PC-9 (cell line): ENCODE measurements at regions not wholly inside any gene's neighbourhood (a gene's known extent, or its start where the extent isn't known, plus 50 kb on each side); places are given as distances from the start of the nearest gene placed in this dataset.
A peak's percentile ranks its signal among the peaks of the same experiment; 100 is the strongest.

Source experiments
- BruUV-seq: library from RNA; stranded (reverse); fragments of 400-500 nt; replicated peaks from 2 replicates; lab custom pipeline; 2021; lab: Mats Ljungman, UMichigan
- CTCF ChIA-PET: fragments of 300-600 bp; sonication (Branson Sonifier 250); formaldehyde crosslinking; loops from one replicate; lab custom pipeline; 2022; ENCODE audit warnings: antibody characterized with exemption; lab: Charles Lee
- POLR2A ChIA-PET: fragments of 300-600 bp; sonication (Branson Sonifier 250); formaldehyde crosslinking; loops from one replicate; lab custom pipeline; 2022; ENCODE audit warnings: antibody characterized with exemption; ENCODE audit not compliant: unreplicated experiment; lab: Charles Lee
- DNase-seq, 2 experiments: peaks; one replicate each; pipeline versions ENCODE4 v3.0.0 to v3.0.0-alpha.2; 2015 to 2022; ENCODE audit warnings: mixed read lengths in 1 of 2
- H2AFZ ChIP-seq: fragments of 200-600 bp; sonication (generic); 2 replicates; pipeline ENCODE4 v1.8.1; 2017; ENCODE audit warnings: antibody characterized with exemption
- H3F3A ChIP-seq: fragments of 200-600 bp; sonication (generic); 2 replicates; pipeline ENCODE4 v1.8.1; 2017; ENCODE audit warnings: antibody characterized with exemption, mild to moderate bottlenecking, low read depth; ENCODE audit not compliant: insufficient read depth
- H3K27ac ChIP-seq: fragments of 200-600 bp; sonication (generic); 2 replicates; pipeline ENCODE4 v1.6.1; 2016; ENCODE audit warnings: mixed run types
- H3K27me3 ChIP-seq: fragments of 200-600 bp; sonication (generic); 2 replicates; pipeline ENCODE4 v1.6.1; 2016; ENCODE audit warnings: low read depth, mixed run types; ENCODE audit not compliant: insufficient read depth
- H3K36me3 ChIP-seq: fragments of 200-600 bp; sonication (generic); 2 replicates; pipeline ENCODE4 v1.6.1; 2016; ENCODE audit warnings: low read depth, mixed run types
- H3K4me1 ChIP-seq: fragments of 200-600 bp; sonication (generic); replicated peaks from 2 replicates; pipeline ENCODE4 v1.6.1; 2016; ENCODE audit warnings: mixed run types; ENCODE audit not compliant: insufficient read depth
- H3K4me2 ChIP-seq: fragments of 200-600 bp; sonication (generic); 2 replicates; pipeline ENCODE4 v1.6.1; 2017; ENCODE audit warnings: mixed run types
- H3K4me3 ChIP-seq: fragments of 200-600 bp; sonication (generic); 2 replicates; pipeline ENCODE4 v1.6.1; 2016; ENCODE audit warnings: mixed run types
- H3K79me2 ChIP-seq: fragments of 200-600 bp; sonication (generic); 2 replicates; pipeline ENCODE4 v1.6.1; 2017; ENCODE audit warnings: low read depth, mixed run types
- H3K9me2 ChIP-seq: fragments of 200-600 bp; sonication (generic); 2 replicates; pipeline ENCODE4 v1.8.1; 2017; ENCODE audit warnings: mild to moderate bottlenecking; ENCODE audit not compliant: insufficient read depth
- H3K9me3 ChIP-seq: fragments of 200-600 bp; sonication (generic); 2 replicates; pipeline ENCODE4 v1.8.1; 2016; ENCODE audit warnings: low read depth; ENCODE audit not compliant: insufficient read depth
- H4K20me1 ChIP-seq: fragments of 200-600 bp; sonication (generic); 2 replicates; pipeline ENCODE4 v1.8.1; 2017; ENCODE audit not compliant: insufficient read depth
- CTCF ChIP-seq: fragments of 200-600 bp; sonication (generic); conservative IDR thresholded peaks from 2 replicates; pipeline ENCODE4 v1.6.1; 2017; ENCODE audit warnings: mixed run types, antibody characterized with exemption, mild to moderate bottlenecking, moderate library complexity
- EZH2 ChIP-seq: fragments of 200-600 bp; sonication (generic); IDR thresholded peaks from 2 replicates; pipeline ENCODE4 v1.8.0; 2017; ENCODE audit warnings: antibody characterized with exemption, low read depth
- intact Hi-C: fragments of 100-400 bp; cut with micrococcal nuclease; formaldehyde crosslinking; loops from one replicate; pipeline ENCODE4 v1.10.0; 2022; ENCODE audit not compliant: unreplicated experiment

- Histone ChIP-seq H3K36me3 (no peaks in the 10 kb centered on the region), H3K4me1 (peaks cover 45% of the 10 kb centered on the region), H3K27me3 (no peaks in the 10 kb centered on the region), H3K4me3 (no peak overlapping the region), H3K27ac (peak overlapping the region; percentile 21; the same call in 1 of the 2 replicates), H3K4me2 (no peak overlapping the region; the same call in 1 of the 2 replicates), H3K9me3 (no peaks in the 10 kb centered on the region), H4K20me1 (no peaks in the 10 kb centered on the region), H2AFZ (no peak overlapping the region), H3K9me2 (no peaks in the 10 kb centered on the region), H3K79me2 (no peaks in the 10 kb centered on the region), H3F3A (peaks cover 4% of the 10 kb centered on the region; the same call in 1 of the 2 replicates)
- POLR2A ChIA-PET, result no interaction called here
- CTCF ChIA-PET, result no interaction called here
- DNase-seq, result peak; percentile 73 to 88
- BruUV-seq, result no TSS peak
- intact Hi-C loops, result loop anchor here (1.0 kb wide), 1 partner anchor 287 kb away; no protein-coding TSS in a partner anchor
- no peak for TF ChIP-seq EZH2
- no peak for TF ChIP-seq CTCF
Measured at GRCh38 chr11:91981995-91982394, 242.6 kb upstream of the FAT3 start.

- TF ChIP-seq EZH2, result no peak
- no peak for TF ChIP-seq CTCF
- Histone ChIP-seq H3K4me3 (no peak overlapping the region), H3K9me3 (no peaks in the 10 kb centered on the region), H3K27ac (no peak overlapping the region), H3F3A (peaks cover 4% of the 10 kb centered on the region; the same call in 1 of the 2 replicates), H3K4me1 (peaks cover 43% of the 10 kb centered on the region), H3K27me3 (no peaks in the 10 kb centered on the region), H3K9me2 (no peaks in the 10 kb centered on the region), H3K4me2 (no peak overlapping the region), H3K36me3 (no peaks in the 10 kb centered on the region), H4K20me1 (no peaks in the 10 kb centered on the region), H3K79me2 (no peaks in the 10 kb centered on the region), H2AFZ (no peak overlapping the region)
- intact Hi-C loops, result no loop called here
- BruUV-seq, result no TSS peak
- ChIA-PET CTCF (no interaction called here), POLR2A (no interaction called here)
- no peak for DNase-seq
Measured at GRCh38 chr11:91979775-91980174, 244.8 kb upstream of the FAT3 start.

- H3K27me3 ChIP-seq, result no peaks in the 10 kb centered on the region
- H3K9me3 ChIP-seq, result no peaks in the 10 kb centered on the region
- BruUV-seq, result no TSS peak
- H3K36me3 ChIP-seq, result no peaks in the 10 kb centered on the region
- intact Hi-C loops, result no loop called here
- H3F3A ChIP-seq, result peaks cover 4% of the 10 kb centered on the region; the same call in 1 of the 2 replicates
- H3K4me3 ChIP-seq, result no peak overlapping the region
- CTCF ChIA-PET, result no interaction called here
- H3K4me2 ChIP-seq, result peak overlapping the region; percentile 3; the same call in 1 of the 2 replicates
- H3K9me2 ChIP-seq, result no peaks in the 10 kb centered on the region
- TF ChIP-seq CTCF (no peak), EZH2 (no peak)
- H3K4me1 ChIP-seq, result peaks cover 32% of the 10 kb centered on the region; the same call in 1 of the 2 replicates
- POLR2A ChIA-PET, result interaction anchor here (0.7 kb wide), 1 partner anchor 176 kb away, joined by 7 read pairs; no protein-coding TSS in a partner anchor
- peak; percentile 21 to 76 for DNase-seq
- H3K79me2 ChIP-seq, result no peaks in the 10 kb centered on the region
- no peak overlapping the region for H2AFZ ChIP-seq
- no peaks in the 10 kb centered on the region for H4K20me1 ChIP-seq
- H3K27ac ChIP-seq, result no peak overlapping the region
Measured at GRCh38 chr11:91978747-91979146, 245.9 kb upstream of the FAT3 start.
